Lung (tissue), 11 donors: ENCODE measurements at regions not wholly inside any gene's neighbourhood (a gene's known extent, or its start where the extent isn't known, plus 50 kb on each side); places are given as distances from the start of the nearest gene placed in this dataset.

Experiments used
- ATAC-seq: fragments of 200-7000 bp; cut with Tn5 transposase; one replicate; pipeline ENCODE4 v1.9.1; 2020; ENCODE audit warnings: moderate number of reproducible peaks; ENCODE audit not compliant: insufficient read depth, low FRiP score
- DNase-seq, 3 donors: peaks; one replicate each; pipeline ENCODE4 v3.0.0-alpha.2; 2013 to 2017
- H3K27ac ChIP-seq, 2 donors: one replicate each; pipeline ENCODE4 v1.5.1; 2013; ENCODE audit warnings: mild to moderate bottlenecking in 2 of 2, moderate library complexity in 2 of 2, control low read depth in 1 of 2, inconsistent platforms in 1 of 2, low read depth in 1 of 2, low read length in 1 of 2
- H3K27me3 ChIP-seq, 3 donors: one replicate each; pipeline ENCODE4 v1.5.1; 2013; ENCODE audit warnings: low read length in 2 of 3; ENCODE audit not compliant: control insufficient read depth in 3 of 3, insufficient read depth in 3 of 3
- H3K36me3 ChIP-seq, 4 donors: one replicate each; pipeline ENCODE4 v1.5.1; 2013; ENCODE audit warnings: low read length in 4 of 4, mild to moderate bottlenecking in 1 of 4, moderate library complexity in 1 of 4; ENCODE audit not compliant: control insufficient read depth in 4 of 4, insufficient read depth in 4 of 4
- H3K4me1 ChIP-seq, 5 donors: one replicate each; pipeline ENCODE4 v1.5.1; 2013; ENCODE audit warnings: low read length in 5 of 5, mild to moderate bottlenecking in 2 of 5, moderate library complexity in 1 of 5; ENCODE audit not compliant: control insufficient read depth in 5 of 5, insufficient read depth in 5 of 5
- H3K4me3 ChIP-seq: one replicate; pipeline ENCODE4 v1.5.1; 2013; ENCODE audit warnings: mild to moderate bottlenecking, control low read depth, moderate library complexity
- H3K9ac ChIP-seq, 2 donors: one replicate each; pipeline ENCODE4 v1.5.1; 2013; ENCODE audit warnings: low read length in 2 of 2, control low read depth in 1 of 2; ENCODE audit not compliant: insufficient read depth in 1 of 2
- H3K9me3 ChIP-seq, 4 donors: one replicate each; pipeline ENCODE4 v1.5.1; 2013; ENCODE audit warnings: low read length in 3 of 4, mild to moderate bottlenecking in 1 of 4, moderate library complexity in 1 of 4; ENCODE audit not compliant: control insufficient read depth in 4 of 4, insufficient read depth in 3 of 4
- WGBS, 2 donors: extraction: QIAGEN DNeasy Blood & Tissue Kit; methylation state at CpG; one replicate each; pipeline ENCODE4 v1.1.7; 2013; 5-methylcytosine and 5-hydroxymethylcytosine counted together
- TF ChIP-seq, protein P1 (sequence below): IDR thresholded peaks from 2 replicates; pipeline ENCODE4 v1.5.1; 2012; ENCODE audit warnings: mild to moderate bottlenecking; ENCODE audit errors: control extremely low read depth, extremely low read depth
- donor health status: control.
- donor health status: control.
- donor health status: Bipolar disorder and iron deficiency.
- donor health status: healthy.
- donor health status: DM: yes; HTN: yes; CAD: no.

DNA sequence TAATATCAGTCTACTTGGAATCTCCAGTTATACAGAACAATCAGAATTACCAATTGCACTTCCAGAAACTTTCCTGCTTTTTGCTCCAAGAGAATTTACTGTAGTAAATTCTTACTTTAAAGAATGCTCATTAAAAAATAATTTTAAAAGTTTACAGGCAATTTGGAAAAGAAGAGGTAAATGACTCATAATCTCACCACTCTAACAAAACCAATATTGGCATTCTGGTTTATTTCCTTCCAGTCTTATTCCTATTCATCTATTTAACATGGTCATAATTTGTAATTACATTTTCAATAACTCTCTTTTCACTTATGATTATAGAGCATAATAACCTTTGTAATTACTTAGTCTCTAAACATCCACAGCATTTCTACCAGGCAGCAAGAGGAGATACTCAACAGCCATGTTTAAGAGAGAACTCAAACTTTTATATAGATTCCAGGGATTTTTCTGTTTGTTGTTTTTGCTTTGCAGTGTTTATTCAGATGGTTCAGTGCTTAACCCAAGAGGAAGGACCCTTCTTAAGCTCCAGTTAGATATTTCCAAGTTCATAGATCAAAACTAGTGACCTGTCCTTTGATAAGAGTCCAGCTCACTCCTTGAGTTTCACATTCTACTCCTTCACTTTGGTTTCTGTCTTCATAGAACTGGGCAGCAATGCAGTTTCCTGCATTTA, 464.7 kb downstream of the TXNL1 start:
- no peak overlapping the region for H3K27ac ChIP-seq
- H3K4me1 ChIP-seq: peaks cover 0 to 5% (median 3%) of the 10 kb centered on the region in 5 donors
- H3K36me3 ChIP-seq: no peaks in the 10 kb centered on the region
- H3K9ac ChIP-seq: no peak overlapping the region
- ATAC-seq (no peak), DNase-seq (no peak)
- H3K4me3 ChIP-seq: no peak overlapping the region
- TF ChIP-seq, protein P1, sequence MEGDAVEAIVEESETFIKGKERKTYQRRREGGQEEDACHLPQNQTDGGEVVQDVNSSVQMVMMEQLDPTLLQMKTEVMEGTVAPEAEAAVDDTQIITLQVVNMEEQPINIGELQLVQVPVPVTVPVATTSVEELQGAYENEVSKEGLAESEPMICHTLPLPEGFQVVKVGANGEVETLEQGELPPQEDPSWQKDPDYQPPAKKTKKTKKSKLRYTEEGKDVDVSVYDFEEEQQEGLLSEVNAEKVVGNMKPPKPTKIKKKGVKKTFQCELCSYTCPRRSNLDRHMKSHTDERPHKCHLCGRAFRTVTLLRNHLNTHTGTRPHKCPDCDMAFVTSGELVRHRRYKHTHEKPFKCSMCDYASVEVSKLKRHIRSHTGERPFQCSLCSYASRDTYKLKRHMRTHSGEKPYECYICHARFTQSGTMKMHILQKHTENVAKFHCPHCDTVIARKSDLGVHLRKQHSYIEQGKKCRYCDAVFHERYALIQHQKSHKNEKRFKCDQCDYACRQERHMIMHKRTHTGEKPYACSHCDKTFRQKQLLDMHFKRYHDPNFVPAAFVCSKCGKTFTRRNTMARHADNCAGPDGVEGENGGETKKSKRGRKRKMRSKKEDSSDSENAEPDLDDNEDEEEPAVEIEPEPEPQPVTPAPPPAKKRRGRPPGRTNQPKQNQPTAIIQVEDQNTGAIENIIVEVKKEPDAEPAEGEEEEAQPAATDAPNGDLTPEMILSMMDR: no peak
- H3K27me3 ChIP-seq: no peaks in the 10 kb centered on the region
- no peaks in the 10 kb centered on the region for H3K9me3 ChIP-seq

DNA sequence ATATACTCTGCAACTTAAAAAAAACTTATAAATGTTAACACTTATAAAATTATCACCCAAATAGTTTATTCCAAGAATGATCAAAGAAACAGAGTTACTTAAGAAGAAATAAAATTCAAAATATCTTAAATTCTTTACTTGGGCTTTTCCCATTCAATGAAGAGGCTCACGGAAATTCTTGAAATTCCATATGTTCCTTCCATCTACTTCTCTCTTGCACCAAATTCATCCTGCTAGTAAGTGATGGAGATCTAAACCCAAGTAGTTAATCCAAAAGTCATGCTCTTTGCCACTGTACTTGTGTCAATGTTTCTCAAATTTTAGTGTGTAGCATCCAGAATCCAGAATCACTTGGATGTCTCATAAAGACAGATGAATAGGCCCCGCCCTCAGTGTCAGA, 465.9 kb downstream of the TXNL1 start:
- H3K27me3 ChIP-seq: no peaks in the 10 kb centered on the region
- TF ChIP-seq, protein P1: no peak
- H3K36me3 ChIP-seq: no peaks in the 10 kb centered on the region
- DNase-seq: no peak
- no peak overlapping the region for H3K27ac ChIP-seq
- no peak overlapping the region for H3K4me3 ChIP-seq
- H3K9me3 ChIP-seq: no peaks in the 10 kb centered on the region
- peaks cover 0 to 13% (median 3%) of the 10 kb centered on the region in 5 donors for H3K4me1 ChIP-seq
- WGBS, 2 donors: 90 to 95% methylated on average over 2 of the region's 2 CpGs
- no peak for ATAC-seq
- H3K9ac ChIP-seq: no peak overlapping the region

DNA sequence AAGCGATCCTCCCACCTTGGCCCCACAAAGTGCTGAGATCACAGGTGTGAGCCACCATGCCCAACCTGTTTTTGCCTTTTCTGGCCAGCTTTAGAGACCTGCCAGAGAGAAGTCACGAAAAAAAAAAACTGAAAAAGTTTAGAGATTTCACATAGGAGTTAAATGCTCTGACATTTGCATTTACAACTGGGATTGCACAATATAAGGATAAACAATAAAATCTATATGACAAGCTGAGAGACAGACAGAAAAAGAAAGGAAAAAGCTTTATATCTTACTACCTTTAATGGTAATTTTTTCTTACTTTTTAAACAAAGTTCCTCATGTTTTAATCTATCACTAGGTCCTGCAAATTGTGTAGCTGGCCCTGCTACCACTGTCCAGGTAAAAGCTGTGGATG, 466.5 kb downstream of the TXNL1 start:
- Histone ChIP-seq H3K27ac (no peak overlapping the region), H3K36me3 (no peaks in the 10 kb centered on the region), H3K4me3 (no peak overlapping the region), H3K4me1 (peaks cover 0 to 19% (median 3%) of the 10 kb centered on the region in 5 donors), H3K27me3 (no peaks in the 10 kb centered on the region), H3K9ac (no peak overlapping the region), H3K9me3 (no peaks in the 10 kb centered on the region)
- TF ChIP-seq, protein P1: no peak
- 87 to 92% methylated on average over 2 of the region's 2 CpGs for WGBS, 2 donors
- DNase-seq (peak in 2 of 3 donors; percentile 33 to 50), ATAC-seq (no peak)
